Stomach (tissue), 4 donors: ENCODE measurements at regions not wholly inside any gene's neighbourhood (a gene's known extent, or its start where the extent isn't known, plus 50 kb on each side); places are given as distances from the start of the nearest gene placed in this dataset.

Experiments
- CTCF ChIP-seq, 7 experiments: fragments of 450-650 bp in 4 of 7; fragments of 200-600 bp in 3 of 7; sonication (generic) in 3 of 7; IDR thresholded peaks; one replicate each; pipeline ENCODE4 v1.5.1; 2016 to 2019; ENCODE audit warnings: antibody characterized with exemption in 7 of 7, control low read depth in 2 of 7, mild to moderate bottlenecking in 1 of 7
- EP300 ChIP-seq: sonication (generic); formaldehyde crosslinking; IDR thresholded peaks from one replicate; pipeline ENCODE4 v1.6.1; 2017; ENCODE audit warnings: antibody characterized with exemption
- POLR2A ChIP-seq, 4 donors: fragments of 450-650 bp; IDR thresholded peaks; one replicate each; pipeline ENCODE4 v1.6.1; 2016; ENCODE audit warnings: antibody characterized with exemption in 4 of 4, control low read depth in 2 of 4, mild to moderate bottlenecking in 1 of 4, moderate library complexity in 1 of 4
- POLR2AphosphoS5 ChIP-seq, 3 donors: sonication (generic); formaldehyde crosslinking; IDR thresholded peaks; one replicate each; pipeline ENCODE4 v1.6.1; 2016; ENCODE audit warnings: antibody characterized with exemption in 3 of 3

GRCh38 chr5:61827445-61827975 is 478.5 kb upstream of the KIF2A start:
- TF ChIP-seq CTCF (IDR thresholded peaks at IDR 0.05) (no peak), POLR2AphosphoS5 (IDR thresholded peaks at IDR 0.05) (no peak), POLR2A (IDR thresholded peaks at IDR 0.05) (no peak), EP300 (no peak)
